ENCODE measurements at regions not wholly inside any gene's neighbourhood (a gene's known extent, or its start where the extent isn't known, plus 50 kb on each side); places are given as distances from the start of the nearest gene placed in this dataset.
"Not testable (repeated sequence)": the region's sequence is repeated elsewhere in the genome, so short reads cannot be mapped to it uniquely, and the experiment has no call there.

DNA sequence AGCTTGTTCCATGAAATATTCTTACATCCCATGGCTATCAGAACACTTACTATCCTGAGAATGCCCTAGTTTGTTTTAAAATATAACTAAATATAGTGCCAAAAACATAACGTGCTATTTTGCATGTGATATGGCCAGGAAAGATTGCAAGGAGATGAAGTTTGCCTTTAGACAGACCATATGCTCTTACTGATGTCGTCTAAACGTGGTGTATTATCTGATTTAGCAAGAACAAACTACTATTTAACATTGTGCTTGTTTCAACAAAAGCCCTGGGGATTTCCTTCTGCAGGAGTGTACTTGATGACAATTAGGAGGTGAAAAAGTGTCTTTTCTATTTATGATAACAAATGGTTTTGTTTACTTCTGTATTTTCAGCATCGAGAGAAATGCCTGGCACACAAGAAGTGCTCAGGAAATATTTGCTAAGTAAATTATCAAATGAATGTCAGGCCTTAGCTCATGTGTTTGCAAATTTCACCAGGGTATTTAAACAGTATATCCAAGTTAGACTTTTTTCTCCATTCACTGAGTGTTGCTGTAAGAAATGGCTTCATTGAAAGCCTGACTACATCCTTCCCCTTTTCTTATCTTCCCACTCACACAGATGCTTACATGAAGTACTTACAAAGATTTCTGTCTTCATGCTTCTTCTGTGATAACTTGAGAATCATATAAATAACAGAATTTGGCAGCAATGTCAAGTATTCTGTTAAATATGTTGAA, 1033.6 kb downstream of the CDH8 start:
- DNase-seq = no peak
- no peak for ATAC-seq

DNA sequence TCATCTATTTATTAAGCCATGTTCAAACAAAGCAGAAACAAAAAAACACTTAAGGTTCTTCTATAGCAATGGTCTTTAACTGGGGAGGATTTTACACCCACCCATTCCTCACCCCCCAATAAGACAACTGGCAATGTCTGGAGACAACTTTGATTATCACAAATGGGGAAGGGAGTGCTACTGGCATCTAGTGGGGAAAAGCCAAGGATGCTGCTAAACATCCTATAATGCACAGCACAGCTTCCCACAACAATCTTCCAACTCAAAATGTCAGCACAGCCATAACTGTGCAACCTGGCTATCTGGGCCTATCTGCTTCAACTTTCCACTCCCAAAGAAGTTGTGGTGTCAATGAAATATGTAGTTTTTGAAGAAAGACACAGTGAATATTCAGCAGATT, 1044.4 kb downstream of the CDH8 start:
- DNase-seq (no peak), ATAC-seq (no peak)

DNA sequence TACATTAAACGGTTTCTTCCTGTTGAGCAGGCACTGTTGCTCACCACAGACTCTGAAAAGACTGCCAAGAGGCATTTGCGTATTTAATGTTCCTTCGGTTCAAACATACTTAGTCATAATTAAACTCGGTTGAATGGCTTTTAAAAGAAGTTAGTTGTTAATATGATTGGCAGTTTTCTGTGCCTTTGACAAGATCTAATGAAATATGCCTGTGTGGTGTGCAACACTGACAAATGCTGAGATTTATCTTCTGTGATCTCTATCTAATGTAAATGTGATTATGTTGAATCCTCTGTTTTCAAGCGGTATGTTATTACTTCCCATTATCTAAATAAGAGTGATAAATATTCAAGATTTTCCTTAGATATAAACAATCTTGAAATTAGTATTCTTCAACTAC, 1046.6 kb downstream of the CDH8 start:
- no peak for DNase-seq
- ATAC-seq = no peak

DNA sequence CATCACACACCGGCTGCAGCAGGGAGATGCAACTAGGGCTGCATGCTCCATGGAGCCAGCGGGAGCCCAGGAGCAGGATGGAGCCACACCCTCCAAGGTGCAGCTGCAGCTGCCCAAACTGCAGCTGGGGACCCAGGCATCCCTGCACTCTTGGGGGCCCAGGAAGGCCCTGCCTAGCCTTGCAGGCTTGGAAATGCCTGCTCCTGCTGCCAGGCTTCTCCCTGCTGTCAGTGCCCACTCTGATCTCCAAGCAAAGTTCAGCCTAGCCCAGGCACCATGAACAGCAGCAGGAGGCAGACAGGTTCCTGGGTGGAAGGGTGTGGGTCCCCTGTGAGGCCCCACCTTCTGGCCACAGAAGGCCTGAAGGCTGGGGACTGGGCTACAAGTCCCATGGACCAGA, 1057.1 kb downstream of the CDH8 start:
- ATAC-seq (no peak), DNase-seq (no peak)

DNA sequence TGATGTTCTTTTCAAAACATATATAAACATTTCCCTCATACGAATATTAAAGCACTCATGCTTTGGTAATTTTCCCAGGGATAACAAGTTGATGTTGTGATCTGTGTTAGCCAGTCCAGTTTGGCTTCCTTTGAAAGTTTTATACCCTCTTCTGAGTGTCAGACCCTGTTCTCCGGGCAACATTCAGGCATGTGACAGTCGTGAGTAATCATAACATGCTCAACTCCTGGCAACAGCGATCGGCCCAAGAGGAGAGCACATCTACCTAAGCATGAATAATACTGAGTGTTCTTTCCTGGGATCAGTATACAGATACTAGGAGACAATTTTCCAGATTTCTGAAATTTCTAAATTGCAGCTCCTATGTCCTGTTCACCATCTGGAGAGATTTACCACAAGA, 1086.4 kb downstream of the CDH8 start:
- ATAC-seq (no peak), DNase-seq (no peak)

DNA sequence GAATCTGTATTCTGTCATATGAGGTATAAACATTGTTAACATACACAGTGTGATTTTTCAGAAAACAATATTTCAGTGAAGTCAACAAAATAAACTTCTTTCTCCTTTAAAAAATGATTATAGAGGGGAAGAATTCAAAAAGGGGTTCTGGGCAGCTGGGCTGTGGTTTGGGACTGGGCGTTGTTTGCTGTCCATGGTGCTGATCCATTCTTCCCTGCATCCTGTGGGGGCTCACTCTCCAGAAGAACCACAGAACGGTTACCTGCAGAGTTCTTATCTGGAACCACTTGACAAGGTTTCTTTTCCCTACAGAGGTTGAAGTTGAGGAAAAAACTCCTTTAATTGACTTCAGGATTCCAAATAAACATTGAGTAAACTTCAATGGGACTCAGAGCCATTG, 1091.0 kb downstream of the CDH8 start:
- ATAC-seq (no peak), DNase-seq (no peak)

DNA sequence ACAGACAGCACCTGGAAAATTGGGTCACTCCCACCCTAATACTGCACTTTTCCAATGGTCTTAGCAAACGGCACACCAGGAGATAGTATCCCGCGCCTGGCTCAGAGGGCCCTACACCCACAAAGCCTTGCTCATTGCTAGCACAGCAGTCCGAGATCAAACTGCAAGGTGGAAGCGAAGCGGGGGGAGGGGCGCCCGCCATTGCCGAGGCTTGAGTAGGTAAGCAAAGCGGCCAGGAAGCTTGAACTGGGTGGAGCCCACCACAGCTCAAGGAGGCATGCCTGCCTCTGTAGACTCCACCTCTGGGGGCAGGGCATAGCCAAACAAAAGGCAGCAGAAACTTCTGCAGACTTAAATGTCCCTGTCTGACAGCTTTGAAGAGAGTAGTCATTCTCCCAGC, 1100.0 kb downstream of the CDH8 start:
- not testable (repeated sequence) for DNase-seq, ATAC-seq

DNA sequence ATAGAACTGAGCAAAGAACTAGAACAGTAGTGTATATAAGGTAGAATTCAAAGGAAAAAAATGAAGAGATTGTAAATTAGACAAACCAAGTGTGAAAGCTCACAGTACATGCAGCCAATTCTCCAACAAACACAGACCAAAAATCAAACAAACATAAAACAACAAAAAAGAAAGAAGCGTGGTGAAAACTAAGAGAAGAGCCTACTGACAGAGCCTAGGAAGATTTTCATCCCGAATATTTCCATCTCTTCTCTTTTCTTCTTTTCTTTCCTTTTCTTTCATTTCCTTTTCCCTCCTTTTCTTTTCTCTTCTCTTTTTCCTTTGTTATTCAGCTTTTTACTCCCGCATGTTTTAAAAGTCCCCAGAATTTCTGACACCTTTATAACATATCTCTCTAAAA, 1103.6 kb downstream of the CDH8 start:
- DNase-seq (no peak), ATAC-seq (no peak)

DNA sequence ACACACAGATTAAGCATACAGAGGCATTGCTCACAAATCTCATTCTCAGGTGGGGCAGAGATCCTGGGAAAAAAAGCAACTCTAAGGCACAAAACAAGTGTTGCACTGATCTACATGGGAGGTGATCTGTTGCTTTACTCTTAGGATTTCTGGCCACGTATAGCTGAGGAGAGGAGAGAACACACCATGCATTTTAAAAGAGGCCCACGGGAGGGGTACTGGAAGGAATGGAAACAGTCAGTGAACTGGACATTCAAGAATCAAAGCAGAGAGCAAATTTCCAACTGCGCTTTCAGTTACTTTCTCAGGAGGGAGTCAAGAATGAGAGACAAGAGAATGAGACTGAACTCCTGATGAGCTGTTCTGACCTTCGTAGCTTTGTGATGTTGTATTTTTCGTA, 1105.9 kb downstream of the CDH8 start:
- DNase-seq (no peak), ATAC-seq (no peak)

DNA sequence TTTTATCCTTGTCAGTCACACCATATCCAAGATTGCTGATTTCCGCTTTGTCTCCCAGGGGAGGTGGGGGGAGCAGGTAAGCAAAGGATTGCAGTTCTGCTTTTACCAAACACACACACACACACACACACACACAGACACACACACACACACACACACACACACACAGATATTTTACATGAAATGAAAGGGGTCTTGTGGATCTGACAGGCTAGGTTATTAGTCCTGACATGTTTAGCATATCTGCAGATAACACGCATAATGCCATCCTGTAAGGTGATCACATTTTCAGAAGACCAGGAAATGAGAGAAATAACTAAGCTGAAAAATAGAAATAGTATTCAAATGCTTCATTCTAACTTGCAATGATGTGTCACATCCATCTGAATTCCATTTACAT, 1113.3 kb downstream of the CDH8 start:
- ATAC-seq = no peak
- no peak for DNase-seq

DNA sequence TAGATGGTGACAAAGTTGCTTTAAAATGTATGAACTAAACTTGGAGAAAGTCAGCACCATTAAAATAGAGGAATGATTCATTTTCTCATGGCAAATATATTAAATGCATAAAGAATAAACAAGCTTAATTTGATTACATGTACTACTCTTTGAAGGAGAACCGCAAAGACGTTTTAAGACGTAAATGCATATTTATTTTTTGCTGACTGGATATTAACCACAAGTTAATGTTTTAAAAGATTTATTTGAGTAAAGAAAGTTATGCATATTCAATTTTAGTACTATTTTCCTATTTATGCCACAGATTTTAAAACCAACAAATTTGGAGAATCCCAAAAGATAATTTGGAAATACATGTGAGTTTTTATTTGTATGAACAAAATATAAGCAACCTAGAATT, 1121.9 kb downstream of the CDH8 start:
- ATAC-seq (no peak), DNase-seq (no peak)

DNA sequence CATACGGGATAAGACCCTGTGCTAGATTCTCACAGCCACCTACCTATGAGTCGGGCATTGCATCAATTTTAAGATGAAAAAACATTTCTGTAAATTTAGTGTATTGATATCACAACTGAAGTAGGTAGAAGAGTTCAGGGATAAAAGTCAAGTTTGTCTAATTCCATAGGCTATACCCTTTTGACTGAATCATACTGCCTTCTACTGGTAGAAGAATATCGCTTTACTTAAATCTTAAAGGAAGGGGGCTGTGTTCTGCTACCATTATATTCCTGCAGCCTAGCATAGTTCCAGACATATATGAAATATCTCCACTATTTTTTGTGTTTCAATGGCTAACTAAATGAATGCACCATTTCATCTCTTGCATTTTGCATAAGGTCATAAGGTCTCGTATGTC, 1128.6 kb downstream of the CDH8 start:
- DNase-seq = no peak
- no peak for ATAC-seq

DNA sequence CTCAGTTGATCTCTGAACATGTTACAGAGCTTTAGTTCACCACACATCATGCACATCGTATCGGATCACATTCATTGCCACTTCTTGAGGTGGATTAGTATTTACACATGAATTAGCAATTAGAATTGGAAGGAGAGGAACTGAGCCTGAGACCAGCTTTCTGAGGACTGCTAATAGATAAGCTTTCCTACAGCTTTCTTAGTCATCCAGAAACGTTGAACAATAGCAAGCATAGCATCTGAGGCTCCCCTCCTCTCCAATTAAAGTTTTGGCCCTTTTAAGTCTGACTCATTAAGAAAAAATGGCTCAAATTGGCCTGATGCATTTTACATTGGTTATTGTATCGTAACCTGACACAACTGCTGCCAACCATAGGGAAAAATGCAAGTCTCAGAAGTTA, 1130.4 kb downstream of the CDH8 start:
- DNase-seq (no peak), ATAC-seq (no peak)

DNA sequence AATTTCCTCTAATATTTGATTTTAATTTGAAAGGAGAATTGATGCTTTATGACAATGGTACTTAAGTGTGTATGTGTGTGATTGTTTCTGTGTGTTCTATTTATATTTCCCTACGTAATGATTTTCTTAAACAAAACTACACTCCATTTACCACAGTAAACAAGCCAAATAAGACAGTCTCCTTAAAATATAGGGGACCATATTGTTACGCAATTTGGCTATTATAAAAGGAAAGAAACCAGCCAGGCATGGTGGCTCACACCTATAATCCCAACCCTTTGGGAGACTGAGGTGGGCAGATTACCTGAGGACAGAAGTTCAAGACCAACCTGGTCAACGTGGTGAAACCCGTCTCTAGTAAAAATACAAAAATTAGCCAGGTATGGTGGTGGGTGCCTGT, 1134.1 kb downstream of the CDH8 start:
- DNase-seq = no peak
- ATAC-seq = no peak

DNA sequence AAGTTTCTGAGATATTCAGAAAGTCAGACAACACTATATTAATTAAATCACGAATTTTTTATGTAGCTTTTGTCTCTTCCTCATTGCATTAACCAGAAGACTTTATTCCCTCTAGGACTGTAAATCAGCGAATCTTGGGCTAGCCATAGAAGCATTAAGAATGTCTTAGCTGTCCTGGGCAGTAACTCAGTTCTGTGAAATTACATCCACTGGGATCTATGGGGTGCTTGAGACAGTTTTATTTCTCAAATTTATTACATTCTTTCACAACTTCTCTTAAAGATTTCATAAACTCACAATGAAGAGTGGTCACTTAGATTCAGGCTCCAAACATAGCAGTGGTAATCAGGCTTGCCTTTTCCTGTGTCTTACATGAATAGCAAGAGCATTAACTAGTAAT, 1153.4 kb downstream of the CDH8 start:
- DNase-seq (no peak), ATAC-seq (no peak)

DNA sequence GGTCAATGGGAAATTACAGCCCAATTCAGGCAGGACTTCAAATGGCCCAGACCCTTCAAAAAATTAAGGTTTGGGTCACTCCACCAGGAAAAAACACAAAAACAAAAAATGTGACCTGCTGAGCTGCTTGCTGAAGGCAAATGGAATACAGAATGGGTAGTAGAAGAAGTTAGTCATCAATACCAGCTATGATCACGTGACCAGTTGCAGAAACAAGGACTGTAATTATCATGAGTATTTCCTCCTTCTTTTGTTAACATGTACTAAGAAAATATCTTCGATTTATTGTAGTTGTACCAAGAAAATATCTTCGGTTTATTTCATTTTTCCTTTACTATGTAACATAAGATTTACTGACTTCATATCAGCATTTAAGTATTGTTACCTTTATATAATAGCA, 1183.6 kb downstream of the CDH8 start:
- DNase-seq (no peak), ATAC-seq (no peak)

DNA sequence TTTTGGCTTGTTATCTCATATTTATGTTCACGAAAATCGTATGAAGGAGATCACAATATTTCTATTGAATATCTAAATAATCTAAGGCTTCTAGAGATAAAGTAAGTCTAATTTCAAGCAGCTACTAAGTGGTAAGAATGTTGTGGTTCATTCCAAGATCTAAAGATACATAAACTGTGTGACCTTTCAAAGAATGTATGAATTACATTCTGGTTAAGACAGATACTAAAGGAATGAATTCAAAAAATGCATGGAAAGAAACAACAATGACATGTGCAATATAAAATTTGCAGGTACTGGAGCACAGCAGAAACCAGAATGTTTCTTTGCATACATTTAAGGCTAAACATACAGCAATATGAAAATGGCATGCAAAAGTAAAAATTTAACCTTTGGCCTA, 1214.6 kb downstream of the CDH8 start:
- no peak for DNase-seq
- ATAC-seq = no peak

DNA sequence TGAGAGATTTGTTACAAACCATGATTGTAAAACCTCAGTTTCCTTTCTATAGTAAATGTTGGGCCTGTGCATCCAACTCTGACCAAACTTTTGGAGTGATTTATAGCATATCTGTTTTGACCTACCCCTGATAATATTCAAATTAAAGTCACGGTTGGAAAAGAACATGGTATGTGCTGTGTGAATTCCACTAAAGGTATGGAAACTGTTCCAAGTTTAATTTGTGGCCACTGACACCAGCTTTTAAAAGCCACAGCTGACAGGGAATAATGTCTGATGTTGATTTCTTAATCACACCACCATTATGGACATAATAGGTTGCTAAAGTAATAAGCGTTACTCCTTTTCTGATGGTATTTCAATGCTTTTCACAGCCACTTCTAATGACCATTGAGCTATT, 1215.9 kb downstream of the CDH8 start:
- DNase-seq (no peak), ATAC-seq (no peak)

DNA sequence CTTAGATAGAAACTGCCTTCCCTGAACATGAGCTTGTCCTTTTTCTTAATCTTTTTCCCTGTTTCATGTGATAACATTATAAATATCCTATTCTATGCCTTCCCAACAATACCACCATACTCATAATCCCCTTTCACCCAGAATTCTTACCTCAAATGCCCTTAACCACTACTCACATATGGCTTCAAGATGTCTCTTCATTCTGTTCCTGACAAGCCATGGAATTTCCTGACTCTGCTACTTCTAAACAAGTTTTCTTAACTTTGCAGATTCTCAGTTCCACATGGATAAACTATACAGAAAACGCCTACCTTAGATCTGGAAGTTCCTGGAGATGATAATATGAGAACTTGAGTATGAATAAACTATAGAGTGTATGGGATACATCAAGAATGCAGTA, 1217.8 kb downstream of the CDH8 start:
- DNase-seq (no peak), ATAC-seq (no peak)

DNA sequence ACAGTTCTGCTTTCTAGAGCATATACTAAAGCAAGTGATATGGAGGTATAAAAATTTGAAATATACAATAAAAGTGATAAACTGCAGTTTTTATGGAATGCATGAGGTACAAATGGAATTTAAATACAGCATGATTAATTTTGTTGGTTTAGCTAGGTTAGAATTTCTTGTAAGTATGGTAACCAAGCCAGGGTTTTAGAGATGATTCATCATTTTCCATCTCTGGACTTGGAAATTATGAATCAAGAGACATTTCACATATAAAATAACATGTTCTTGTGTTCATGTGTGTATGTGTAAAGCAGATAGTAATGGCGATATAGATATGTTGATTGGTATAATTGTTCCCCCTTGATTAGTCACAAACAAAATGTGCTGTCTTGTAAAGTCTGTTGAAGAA, 1219.8 kb downstream of the CDH8 start:
- ATAC-seq = no peak
- DNase-seq = no peak

DNA sequence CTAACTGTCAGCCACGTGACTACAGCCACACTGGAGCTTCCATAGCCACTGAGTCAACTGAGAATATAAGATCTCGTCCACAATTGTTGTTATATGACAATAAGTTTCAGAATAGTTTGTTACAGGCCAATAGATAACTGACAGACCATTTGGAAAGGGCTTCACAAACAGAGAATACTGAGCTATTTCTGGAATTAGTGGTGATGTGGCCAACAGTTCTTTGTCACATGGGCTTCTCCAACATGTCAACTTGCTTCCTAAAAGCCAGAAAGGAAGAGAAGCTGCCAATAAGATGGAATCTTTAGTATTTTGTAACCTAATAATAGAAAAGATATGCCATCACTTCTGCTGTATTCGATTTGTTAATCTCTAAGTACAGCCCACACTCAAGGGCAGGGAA, 1220.4 kb downstream of the CDH8 start:
- ATAC-seq (no peak), DNase-seq (no peak)

DNA sequence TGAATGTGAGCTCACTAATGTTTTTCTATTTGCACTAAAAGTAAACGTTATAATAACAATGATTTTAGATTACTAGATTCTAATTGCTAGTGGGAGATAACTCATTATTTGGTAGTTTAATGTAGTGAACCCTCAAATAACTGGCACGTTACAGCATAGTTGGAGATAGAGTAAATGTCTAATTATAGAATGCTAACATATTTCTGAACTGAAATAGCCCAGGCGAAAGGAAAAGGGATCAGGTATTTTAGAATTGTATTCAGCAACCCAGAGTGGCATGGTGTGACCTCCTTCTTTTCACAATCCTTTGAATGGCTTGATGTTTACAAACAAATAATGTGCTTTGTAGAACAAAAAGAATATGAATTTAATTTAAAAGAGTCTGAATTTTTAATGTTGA, 1221.2 kb downstream of the CDH8 start:
- ATAC-seq (no peak), DNase-seq (no peak)

DNA sequence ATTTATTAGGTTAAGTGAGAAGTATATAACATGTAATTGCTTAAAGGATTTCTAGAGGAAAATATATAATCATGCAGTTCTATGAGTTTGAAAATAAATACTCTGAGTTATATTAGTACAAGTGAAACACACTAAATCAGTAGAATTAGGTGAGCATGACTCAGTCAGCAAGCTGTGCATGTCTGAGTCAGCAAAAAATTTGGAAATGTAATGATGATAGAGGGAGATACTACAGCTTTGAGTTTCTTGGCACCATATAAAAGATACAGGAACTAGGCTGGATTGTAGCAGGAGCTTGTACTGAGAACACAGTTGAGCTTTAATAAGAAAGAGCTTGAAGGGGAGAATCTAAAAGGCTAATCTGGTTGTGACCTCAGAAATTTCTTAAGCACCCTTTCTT, 1224.6 kb downstream of the CDH8 start:
- no peak for ATAC-seq
- DNase-seq = no peak

DNA sequence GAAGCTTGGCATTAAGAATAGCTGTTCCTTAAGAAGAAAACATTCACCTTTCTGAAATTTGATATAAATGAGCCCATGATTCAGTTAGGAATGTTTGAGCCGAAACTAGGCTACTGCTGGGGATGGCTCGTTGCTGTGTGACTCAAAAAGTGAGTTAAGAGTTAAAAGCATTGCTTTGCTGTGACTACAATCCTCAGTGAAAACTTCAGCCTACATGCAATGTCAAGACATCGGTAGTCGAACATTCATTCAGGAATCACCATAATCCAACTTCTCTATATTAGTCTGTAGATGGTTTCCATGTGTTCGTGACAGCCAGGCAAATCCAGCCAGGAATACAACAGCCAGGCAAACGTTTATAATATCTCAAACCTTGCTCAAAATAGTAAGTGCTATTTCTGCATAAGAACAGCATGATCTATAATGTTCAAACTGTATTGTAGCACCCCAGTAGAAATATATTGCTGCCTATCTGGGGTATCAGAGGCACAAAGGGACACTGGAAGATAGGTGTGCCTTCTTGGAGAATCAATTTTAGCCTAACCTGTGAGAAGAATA, 1225.1 kb downstream of the CDH8 start:
- DNase-seq (no peak), ATAC-seq (no peak)

DNA sequence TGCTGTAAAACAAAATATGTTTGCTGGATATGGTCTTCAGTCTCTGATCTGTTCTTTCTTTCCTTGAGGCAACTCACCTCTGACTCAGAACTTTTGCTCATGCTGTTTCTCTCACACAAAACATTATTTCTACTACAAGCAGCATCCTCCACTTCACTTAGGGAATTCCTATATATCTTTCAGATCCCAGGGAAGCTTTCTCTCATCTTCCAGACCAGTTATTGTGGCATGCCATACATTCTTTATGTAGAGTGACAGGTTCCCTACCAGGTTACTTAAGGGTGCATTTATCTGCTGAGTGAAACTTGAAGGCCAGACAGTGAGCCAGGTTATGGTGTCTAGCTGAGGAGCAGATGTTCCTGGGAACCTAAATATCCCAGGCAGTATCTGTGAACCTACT, 1226.0 kb downstream of the CDH8 start:
- no peak for DNase-seq
- no peak for ATAC-seq
